Astrocyte (in vitro differentiated cells and primary cell): ENCODE measurements at regions not wholly inside any gene's neighbourhood (a gene's known extent, or its start where the extent isn't known, plus 50 kb on each side); places are given as distances from the start of the nearest gene placed in this dataset.
"Not testable (repeated sequence)": the region's sequence is repeated elsewhere in the genome, so short reads cannot be mapped to it uniquely, and the experiment has no call there.

Experiments
- DNase-seq: peaks from one replicate; pipeline ENCODE4 v3.0.0-alpha.2; 2010; ENCODE audit warnings: low read depth
- FAIRE-seq: peaks from 2 replicates; lab custom pipeline; 2011; peaks lifted over from hg19 to GRCh38; lab: Jason Lieb, UNC
- H2AFZ ChIP-seq: 2 replicates; pipeline ENCODE4 v1.6.0; 2012; ENCODE audit warnings: low read depth, low read length, inconsistent platforms
- H3K27ac ChIP-seq: 2 replicates; pipeline ENCODE4 v1.5.1; 2011; ENCODE audit warnings: low read depth, low read length, inconsistent platforms
- H3K27me3 ChIP-seq: 2 replicates; pipeline ENCODE4 v1.6.0; 2011; ENCODE audit warnings: low read length, inconsistent platforms; ENCODE audit not compliant: insufficient read depth
- H3K36me3 ChIP-seq: 2 replicates; pipeline ENCODE4 v1.5.1; 2011; ENCODE audit warnings: low read length, inconsistent platforms; ENCODE audit not compliant: insufficient read depth
- H3K4me1 ChIP-seq: 2 replicates; pipeline ENCODE4 v1.5.1; 2011; ENCODE audit warnings: low read length, inconsistent platforms; ENCODE audit not compliant: insufficient read depth
- H3K4me2 ChIP-seq: 2 replicates; pipeline ENCODE4 v1.6.0; 2012; ENCODE audit warnings: low read length, inconsistent platforms
- H3K4me3 ChIP-seq: 2 replicates; pipeline ENCODE4 v1.5.1; 2011; ENCODE audit warnings: low read depth, mild to moderate bottlenecking, low read length, inconsistent platforms; ENCODE audit not compliant: insufficient read depth
- H3K79me2 ChIP-seq: 2 replicates; pipeline ENCODE4 v1.6.0; 2012; ENCODE audit warnings: mild to moderate bottlenecking, low read length, inconsistent platforms; ENCODE audit not compliant: insufficient read depth
- H3K9ac ChIP-seq: 2 replicates; pipeline ENCODE4 v1.6.0; 2012; ENCODE audit warnings: mild to moderate bottlenecking, low read length, inconsistent platforms
- H3K9me3 ChIP-seq: 2 replicates; pipeline ENCODE4 v1.5.1; 2012; ENCODE audit warnings: low read depth, mild to moderate bottlenecking, low read length, inconsistent platforms; ENCODE audit not compliant: insufficient read depth
- H4K20me1 ChIP-seq: 2 replicates; pipeline ENCODE4 v1.6.0; 2012; ENCODE audit warnings: low read length, inconsistent platforms; ENCODE audit not compliant: insufficient read depth
- H3K27ac Mint-ChIP-seq: one replicate; pipeline ENCODE4 v1.8.0; 2021; ENCODE audit warnings: mild to moderate bottlenecking, mixed read lengths; ENCODE audit not compliant: unreplicated experiment
- H3K27me3 Mint-ChIP-seq: one replicate; pipeline ENCODE4 v1.8.0; 2021; ENCODE audit warnings: low read depth, mixed read lengths; ENCODE audit not compliant: unreplicated experiment
- H3K36me3 Mint-ChIP-seq: one replicate; pipeline ENCODE4 v1.8.0; 2021; ENCODE audit warnings: low read depth, mixed read lengths; ENCODE audit not compliant: unreplicated experiment
- H3K4me1 Mint-ChIP-seq: one replicate; pipeline ENCODE4 v1.8.0; 2021; ENCODE audit warnings: low read depth, mixed read lengths; ENCODE audit not compliant: unreplicated experiment
- H3K4me3 Mint-ChIP-seq: one replicate; pipeline ENCODE4 v1.8.0; 2021; ENCODE audit warnings: mild to moderate bottlenecking, moderate library complexity, mixed read lengths; ENCODE audit not compliant: unreplicated experiment
- H3K9me3 Mint-ChIP-seq: one replicate; pipeline ENCODE4 v1.8.0; 2021; ENCODE audit warnings: mild to moderate bottlenecking, mixed read lengths; ENCODE audit not compliant: unreplicated experiment
- CTCF ChIP-seq: IDR thresholded peaks from 2 replicates; pipeline ENCODE4 v1.5.1; 2011; ENCODE audit warnings: low read depth, mild to moderate bottlenecking, inconsistent platforms, low read length, moderate library complexity; ENCODE audit not compliant: insufficient read depth
- EZH2 ChIP-seq: IDR thresholded peaks from 2 replicates; pipeline ENCODE4 v1.6.1; 2012; ENCODE audit warnings: mild to moderate bottlenecking, low read length, inconsistent platforms; ENCODE audit not compliant: insufficient read depth

- no peak overlapping the region for H3K4me3 Mint-ChIP-seq
- TF ChIP-seq EZH2 (no peak), CTCF (no peak)
These were observed 772.9 kb upstream of the SLIT2 start for GRCh38 chr4:19478791-19479190.

GRCh38 chr4:19473569-19473968 is 778.1 kb upstream of the SLIT2 start:
- no peaks in the 10 kb centered on the region for H3K27me3 Mint-ChIP-seq
- Histone ChIP-seq H3K36me3 (no peaks in the 10 kb centered on the region), H3K4me3 (no peak overlapping the region), H3K9me3 (no peaks in the 10 kb centered on the region), H3K27ac (no peak overlapping the region), H3K9ac (no peak overlapping the region), H3K4me1 (no peaks in the 10 kb centered on the region), H2AFZ (no peak overlapping the region), H3K4me2 (no peak overlapping the region), H3K79me2 (no peaks in the 10 kb centered on the region), H4K20me1 (no peaks in the 10 kb centered on the region), H3K27me3 (no peaks in the 10 kb centered on the region)
- no peaks in the 10 kb centered on the region for H3K9me3 Mint-ChIP-seq
- TF ChIP-seq EZH2: no peak
- TF ChIP-seq CTCF: no peak
- no peaks in the 10 kb centered on the region for H3K4me1 Mint-ChIP-seq
- no peak for FAIRE-seq
- no peak for DNase-seq
- H3K4me3 Mint-ChIP-seq: no peak overlapping the region
- H3K36me3 Mint-ChIP-seq: no peaks in the 10 kb centered on the region
- H3K27ac Mint-ChIP-seq: no peak overlapping the region

More at GRCh38 chr4:19478791-19479190, 772.9 kb upstream of the SLIT2 start:
- Mint-ChIP-seq H3K27me3 (no peaks in the 10 kb centered on the region), H3K27ac (no peak overlapping the region), H3K9me3 (no peaks in the 10 kb centered on the region), H3K36me3 (no peaks in the 10 kb centered on the region), H3K4me1 (no peaks in the 10 kb centered on the region)
- Histone ChIP-seq H3K9me3 (no peaks in the 10 kb centered on the region), H3K27me3 (no peaks in the 10 kb centered on the region), H3K4me1 (no peaks in the 10 kb centered on the region), H2AFZ (no peak overlapping the region), H3K4me3 (no peak overlapping the region), H3K9ac (no peak overlapping the region), H3K27ac (no peak overlapping the region), H3K36me3 (no peaks in the 10 kb centered on the region), H4K20me1 (no peaks in the 10 kb centered on the region), H3K79me2 (no peaks in the 10 kb centered on the region), H3K4me2 (no peak overlapping the region)
- DNase-seq (peak; percentile 55), FAIRE-seq (no peak)

- no peak for FAIRE-seq
These were observed 779.0 kb upstream of the SLIT2 start for GRCh38 chr4:19472666-19473065.

GRCh38 chr4:19470001-19470400 is 781.7 kb upstream of the SLIT2 start:
- H3K27ac Mint-ChIP-seq, H3K4me1 ChIP-seq, H3K4me3 Mint-ChIP-seq, H4K20me1 ChIP-seq, H3K36me3 ChIP-seq, H3K9ac ChIP-seq, H2AFZ ChIP-seq, H3K9me3 Mint-ChIP-seq, H3K79me2 ChIP-seq, H3K27ac ChIP-seq, H3K27me3 ChIP-seq, H3K27me3 Mint-ChIP-seq, H3K4me1 Mint-ChIP-seq, H3K4me2 ChIP-seq, H3K36me3 Mint-ChIP-seq, H3K9me3 ChIP-seq, H3K4me3 ChIP-seq, FAIRE-seq: not testable (repeated sequence)
- peak; percentile 50 for DNase-seq

More at GRCh38 chr4:19472666-19473065, 779.0 kb upstream of the SLIT2 start:
- H4K20me1 ChIP-seq: no peaks in the 10 kb centered on the region
- H3K9ac ChIP-seq: no peak overlapping the region
- no peak for TF ChIP-seq EZH2
- no peak for TF ChIP-seq CTCF
- H3K4me3 ChIP-seq: no peak overlapping the region
- no peaks in the 10 kb centered on the region for H3K36me3 ChIP-seq
- no peak overlapping the region for H2AFZ ChIP-seq
- H3K9me3 Mint-ChIP-seq: no peaks in the 10 kb centered on the region
- no peaks in the 10 kb centered on the region for H3K36me3 Mint-ChIP-seq
- no peak overlapping the region for H3K27ac Mint-ChIP-seq
- no peaks in the 10 kb centered on the region for H3K27me3 Mint-ChIP-seq
- no peak overlapping the region for H3K4me3 Mint-ChIP-seq
- H3K4me1 Mint-ChIP-seq: no peaks in the 10 kb centered on the region
- H3K4me2 ChIP-seq: no peak overlapping the region
- no peaks in the 10 kb centered on the region for H3K79me2 ChIP-seq
- H3K27me3 ChIP-seq: no peaks in the 10 kb centered on the region
- no peak overlapping the region for H3K27ac ChIP-seq
- DNase-seq: no peak
- no peaks in the 10 kb centered on the region for H3K4me1 ChIP-seq
- no peaks in the 10 kb centered on the region for H3K9me3 ChIP-seq
